ENCODE measurements at regions not wholly inside any gene's neighbourhood (a gene's known extent, or its start where the extent isn't known, plus 50 kb on each side); places are given as distances from the start of the nearest gene placed in this dataset.

GRCh38 chr4:13087041-13087440 lies 397.1 kb downstream of the RAB28 start (continued):
- TF ChIP-seq SMC3 (IDR thresholded peaks at IDR 0.05): no peak
- no peak for TF ChIP-seq ATOH8 (CRISPR knock-in tag; IDR thresholded peaks at IDR 0.05; ENCODE audit: low read depth)
- no peak for TF ChIP-seq REST (IDR thresholded peaks at IDR 0.05)

GRCh38 chr4:13084210-13084609 lies 399.9 kb downstream of the RAB28 start:
- TF ChIP-seq EHF (CRISPR knock-in tag; IDR thresholded peaks at IDR 0.05) (no peak), HMGXB4 (CRISPR knock-in tag; IDR thresholded peaks at IDR 0.05; ENCODE audit: borderline replicate concordance) (no peak), RARB (CRISPR knock-in tag; IDR thresholded peaks at IDR 0.05) (no peak), RFX5 (IDR thresholded peaks at IDR 0.05) (no peak), FOSL2 (IDR thresholded peaks at IDR 0.05) (no peak), FOSL2 (CRISPR knock-in tag; IDR thresholded peaks at IDR 0.05) (no peak), BCL3 (IDR thresholded peaks at IDR 0.05) (no peak), RAD21 (conservative IDR thresholded peaks at IDR 0.05 in 1 of 2, IDR thresholded peaks at IDR 0.05 in 1 of 2) (no peak)
- CTCF ChIA-PET: interaction anchor here (1.2 kb wide), 1 partner anchor 13 kb away, joined by 3 read pairs; no protein-coding TSS in a partner anchor
- FAIRE-seq (no peak), ATAC-seq (no peak), DNase-seq (ENCODE audit: low read depth in 1 of 2, low spot score in 1 of 2) (no peak)
- Histone ChIP-seq H3K27ac (no peak overlapping the region), H3K4me1 (no peaks in the 10 kb centered on the region), H3K9me3 (no peaks in the 10 kb centered on the region), H3K4me2 (no peak overlapping the region), H3K4me3 (no peak overlapping the region)
- 0% methylated on average over 2 of the region's 2 CpGs for WGBS (ENCODE audit: missing lambda C conversion rate)
- POLR2A ChIA-PET: no interaction called here

- DNase-seq (ENCODE audit: low read depth in 1 of 2, low spot score in 1 of 2) (no peak), ATAC-seq (no peak), FAIRE-seq (no peak)
- no peak overlapping the region for H3K4me3 ChIP-seq
- POLR2A ChIA-PET: no interaction called here
- CTCF ChIA-PET: no interaction called here
- TF ChIP-seq ZC3H11A (IDR thresholded peaks at IDR 0.05): no peak
- no peak overlapping the region for H3K4me2 ChIP-seq
- H3K4me1 ChIP-seq: no peaks in the 10 kb centered on the region
- no peak overlapping the region for H3K27ac ChIP-seq
- no peaks in the 10 kb centered on the region for H3K9me3 ChIP-seq
These were observed 402.3 kb downstream of the RAB28 start for GRCh38 chr4:13081830-13082229.

GRCh38 chr4:13067077-13067476 lies 417.1 kb downstream of the RAB28 start:
- no peak overlapping the region for H3K4me2 ChIP-seq
- no peak for FAIRE-seq
- no peak overlapping the region for H3K4me3 ChIP-seq
- no peak overlapping the region for H3K27ac ChIP-seq
- ChIA-PET POLR2A (no interaction called here), CTCF (no interaction called here)
- DNase-seq (ENCODE audit: low read depth in 1 of 2, low spot score in 1 of 2): no peak
- H3K9me3 ChIP-seq: no peaks in the 10 kb centered on the region
- WGBS (ENCODE audit: missing lambda C conversion rate): 24% methylated on average over 1 of the region's 1 CpG
- no peaks in the 10 kb centered on the region for H3K4me1 ChIP-seq
- no peak for ATAC-seq
- no peak for TF ChIP-seq EHF (CRISPR knock-in tag; IDR thresholded peaks at IDR 0.05)
- no peak for TF ChIP-seq RARB (CRISPR knock-in tag; IDR thresholded peaks at IDR 0.05)
- no peak for TF ChIP-seq USF2 (IDR thresholded peaks at IDR 0.05)
- no peak for TF ChIP-seq CHD2 (IDR thresholded peaks at IDR 0.05; ENCODE audit: low read length, partially characterized antibody)
- TF ChIP-seq FOSB (CRISPR knock-in tag; IDR thresholded peaks at IDR 0.05): no peak
- TF ChIP-seq RNF2 (IDR thresholded peaks at IDR 0.05; ENCODE audit: borderline replicate concordance, low read depth): no peak
- TF ChIP-seq HOXB5 (CRISPR knock-in tag; IDR thresholded peaks at IDR 0.05): no peak
- no peak for TF ChIP-seq JUNB (IDR thresholded peaks at IDR 0.05)
- no peak for TF ChIP-seq EP300 (IDR thresholded peaks at IDR 0.05)
- no peak for TF ChIP-seq HOXB13 (CRISPR knock-in tag; IDR thresholded peaks at IDR 0.05; ENCODE audit: low read depth)
- TF ChIP-seq ZFP36 (IDR thresholded peaks at IDR 0.05; ENCODE audit: borderline replicate concordance, partially characterized antibody): no peak
- TF ChIP-seq ZNF302 (CRISPR knock-in tag; IDR thresholded peaks at IDR 0.05): no peak
- TF ChIP-seq E2F6 (IDR thresholded peaks at IDR 0.05; ENCODE audit: borderline replicate concordance, low read depth): no peak
- TF ChIP-seq POLR2AphosphoS2 (conservative IDR thresholded peaks at IDR 0.05; ENCODE audit: low read length): no peak
- TF ChIP-seq ZSCAN20 (CRISPR knock-in tag; IDR thresholded peaks at IDR 0.05): no peak
